SKM-1 (cell line): ENCODE measurements at regions not wholly inside any gene's neighbourhood (a gene's known extent, or its start where the extent isn't known, plus 50 kb on each side); places are given as distances from the start of the nearest gene placed in this dataset.
A peak's percentile ranks its signal among the peaks of the same experiment; 100 is the strongest.

Source experiments
- DNase-seq: peaks from one replicate; lab custom pipeline; 2025; ENCODE audit not compliant: unreplicated experiment; lab: John Stamatoyannopoulos, UW

DNA sequence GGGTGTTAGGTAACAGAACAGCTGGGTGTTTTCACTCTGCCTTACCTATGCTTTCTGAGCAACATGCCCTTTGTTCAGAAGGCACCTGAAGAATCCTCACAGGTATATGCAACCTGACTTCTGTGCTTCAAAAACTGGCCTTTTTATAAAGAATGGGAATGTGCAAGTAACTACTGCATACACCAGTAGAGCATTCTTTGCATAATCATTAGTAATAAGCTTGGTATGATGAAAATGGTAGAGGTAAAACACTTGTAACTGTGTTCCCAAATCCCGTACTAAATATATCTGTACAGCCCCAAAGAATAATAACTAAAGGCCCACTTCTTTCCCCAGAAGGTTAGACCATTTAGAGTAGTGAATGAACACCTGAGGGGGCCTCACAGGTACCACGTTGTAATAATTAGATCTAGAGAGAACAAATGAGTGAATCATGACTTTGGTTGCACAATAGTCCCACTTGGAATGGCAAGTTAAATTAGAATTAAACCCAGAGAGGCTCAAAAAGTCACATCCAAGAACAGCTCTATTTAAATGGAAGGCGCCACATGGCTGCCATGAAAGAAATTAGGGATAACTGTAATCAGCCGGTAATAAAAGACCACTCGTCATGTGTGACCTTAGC, 413.9 kb downstream of the KLF12 start:
- no peak for DNase-seq

DNA sequence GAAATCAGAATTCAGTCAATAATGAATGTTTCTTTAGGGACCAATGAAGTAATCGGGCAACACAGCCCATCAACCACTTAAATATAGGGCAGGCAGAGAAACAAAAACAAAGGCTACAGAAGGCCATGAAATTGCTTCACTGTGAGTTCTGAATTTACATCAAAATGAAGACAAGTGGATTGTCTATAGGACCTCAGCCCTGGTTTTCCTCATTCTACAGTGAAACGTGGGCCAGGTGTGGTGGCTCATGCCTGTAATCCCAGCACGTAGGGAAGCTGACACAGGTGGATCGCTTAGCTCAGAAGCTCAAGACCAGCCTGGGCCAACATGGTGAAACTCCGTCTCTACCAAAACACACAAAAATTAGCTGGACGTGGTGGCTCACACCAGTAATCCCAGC, 416.0 kb downstream of the KLF12 start:
- no peak for DNase-seq

- no peak for DNase-seq
Observed at GRCh38 chr13:73717632-73718031, 416.6 kb downstream of the KLF12 start.

DNA sequence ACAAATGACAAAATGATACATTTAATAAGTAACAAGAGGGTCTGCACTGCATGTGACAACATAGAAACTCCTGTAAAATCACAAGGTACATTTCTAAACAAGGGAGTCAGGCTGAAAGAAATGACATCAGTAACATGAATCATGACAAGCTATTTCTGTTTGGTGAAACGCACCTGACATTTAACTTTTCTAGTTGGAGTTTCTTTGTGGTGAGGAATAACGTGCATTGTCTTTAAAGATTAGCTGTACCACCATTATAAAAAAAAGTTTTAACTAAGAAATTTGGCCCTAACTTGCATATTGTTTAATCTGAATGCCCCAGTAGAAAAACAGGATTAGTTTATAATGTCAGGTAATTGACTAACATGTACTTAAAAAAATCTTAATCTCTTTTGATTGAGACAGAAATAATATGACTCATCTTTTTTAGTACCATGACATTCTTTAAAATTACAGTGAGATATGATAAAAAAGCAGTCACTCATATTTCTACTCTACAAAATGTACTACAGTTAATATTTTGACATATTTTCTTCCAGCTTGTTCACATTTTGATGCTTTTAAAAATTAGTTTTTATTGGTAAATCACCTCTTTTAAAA, 418.2 kb downstream of the KLF12 start:
- DNase-seq: no peak

DNA sequence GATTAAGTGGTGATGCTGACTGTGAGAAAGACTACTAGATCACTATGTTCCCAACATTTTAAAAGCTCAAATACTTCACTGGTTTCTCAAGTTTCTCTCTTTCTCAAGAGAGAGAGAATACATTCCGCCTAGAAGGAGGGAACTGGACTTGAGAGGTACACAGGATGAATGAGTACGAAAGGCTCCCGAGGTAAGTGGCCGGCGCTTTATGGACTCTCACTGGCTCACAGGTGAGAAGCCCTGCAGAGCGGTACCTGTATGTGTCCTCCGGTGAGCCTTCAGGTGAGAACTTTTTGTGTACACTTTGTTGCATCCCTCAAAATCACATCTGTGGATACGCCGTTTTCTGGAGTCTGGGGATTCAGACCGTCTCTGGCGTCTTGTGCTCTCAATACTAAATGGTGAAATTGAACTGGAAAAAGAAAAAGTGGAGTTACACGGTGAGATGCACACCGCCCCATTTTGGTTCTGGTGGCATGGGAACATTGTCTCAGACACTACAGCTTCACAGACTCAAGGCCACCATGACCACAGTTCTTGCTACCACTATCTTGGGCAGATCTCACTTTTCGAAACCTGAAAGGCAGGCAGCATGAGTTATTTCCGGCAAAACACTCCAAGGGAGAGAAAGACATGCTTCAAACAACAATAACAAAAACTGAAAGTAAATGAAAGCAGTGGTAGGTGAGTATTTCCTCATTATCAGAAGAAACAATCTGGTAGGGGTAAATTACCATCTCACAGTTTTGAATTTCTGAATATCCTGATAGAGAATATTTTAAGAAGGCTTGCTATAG, 418.9 kb downstream of the KLF12 start:
- DNase-seq: no peak

GRCh38 chr13:73714522-73714921, 419.7 kb downstream of the KLF12 start:
- no peak for DNase-seq

DNA sequence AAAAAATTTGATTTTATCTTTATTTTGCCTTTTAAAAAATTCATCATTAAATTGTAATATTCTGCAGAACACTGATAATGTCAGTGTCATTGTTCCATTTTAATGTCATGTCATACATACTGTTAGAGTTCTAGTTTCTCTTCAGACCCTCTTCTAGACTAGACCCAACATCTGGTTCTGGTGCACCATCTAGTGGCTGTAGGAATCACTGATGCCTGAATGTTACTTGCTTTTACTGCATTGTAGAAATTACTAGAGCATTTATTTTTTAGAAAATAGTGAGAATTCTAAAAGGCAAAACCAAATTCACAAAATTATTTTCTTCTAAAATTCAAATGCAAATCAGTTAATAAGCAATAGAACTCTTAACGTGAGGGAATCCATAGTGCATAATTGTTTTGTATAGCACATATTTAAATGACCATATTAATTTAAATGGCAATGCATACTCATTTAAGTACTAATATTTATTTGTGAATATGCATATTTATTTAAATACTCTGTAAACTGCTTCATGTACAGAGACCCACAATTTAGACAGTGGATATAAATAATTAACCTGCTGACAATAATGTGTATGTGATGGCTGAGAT, 425.7 kb downstream of the KLF12 start:
- DNase-seq: peak; percentile 49

DNA sequence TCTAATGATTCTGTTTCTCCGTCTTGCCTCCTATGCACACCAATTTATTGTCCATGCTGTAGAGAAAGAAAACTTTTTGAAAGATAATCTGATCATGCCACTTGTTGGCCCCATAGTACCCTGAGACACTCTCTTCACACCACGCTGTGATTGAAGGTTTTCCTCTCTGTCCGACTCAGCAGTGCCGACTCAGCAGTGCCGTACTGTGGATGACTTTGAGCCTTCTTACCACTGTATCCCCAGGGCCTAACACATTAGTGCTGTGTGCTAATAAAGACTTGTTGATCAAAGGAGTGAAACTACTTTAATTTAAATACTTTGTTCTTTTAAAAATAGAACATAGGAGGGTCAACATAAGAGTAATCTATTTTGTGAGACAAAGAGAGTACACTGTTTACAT, 429.6 kb downstream of the KLF12 start:
- no peak for DNase-seq

- DNase-seq: no peak
Observed at GRCh38 chr13:73703606-73704005, 430.6 kb downstream of the KLF12 start.

GRCh38 chr13:73702419-73703071, 431.7 kb downstream of the KLF12 start:
- peak; percentile 19 for DNase-seq

DNA sequence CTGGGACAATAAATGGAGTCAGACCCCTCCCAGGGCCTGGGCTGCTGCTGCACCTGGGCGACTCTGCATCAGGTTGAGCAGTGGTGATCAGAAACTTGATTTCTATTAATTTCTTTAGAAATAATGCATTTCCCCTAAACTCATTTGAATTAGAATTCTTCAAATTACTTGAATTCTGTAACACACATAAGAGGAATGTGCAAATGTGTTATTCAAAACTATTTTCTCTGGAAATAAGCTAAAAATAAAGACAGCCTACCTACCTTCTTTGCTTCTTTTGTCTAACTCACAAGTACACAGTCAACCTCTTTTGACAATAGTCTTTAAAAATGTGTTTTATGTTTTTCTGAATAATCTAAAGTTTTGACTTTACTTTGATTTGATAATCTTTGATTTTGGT, 433.0 kb downstream of the KLF12 start:
- DNase-seq: no peak

GRCh38 chr13:73698859-73699258, 435.3 kb downstream of the KLF12 start:
- no peak for DNase-seq

DNA sequence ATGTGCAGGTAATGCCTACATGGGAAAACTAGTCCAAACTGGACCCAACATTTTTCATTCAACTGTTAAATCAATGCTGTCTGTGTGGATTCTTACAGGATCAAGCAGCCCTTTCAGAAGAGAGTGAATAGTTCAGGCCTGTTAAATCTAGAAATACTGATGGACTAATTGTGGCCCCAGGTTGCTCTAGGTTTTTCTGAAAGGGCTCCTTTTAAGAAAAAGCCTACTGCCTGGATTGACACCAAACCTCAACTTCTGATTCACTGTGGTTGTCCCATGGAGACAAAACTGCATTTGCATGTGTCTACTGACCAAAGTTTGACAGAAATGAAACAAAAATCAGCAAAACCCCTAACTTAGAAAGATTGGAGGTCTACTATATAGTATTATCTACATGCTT, 437.0 kb downstream of the KLF12 start:
- DNase-seq: no peak

DNA sequence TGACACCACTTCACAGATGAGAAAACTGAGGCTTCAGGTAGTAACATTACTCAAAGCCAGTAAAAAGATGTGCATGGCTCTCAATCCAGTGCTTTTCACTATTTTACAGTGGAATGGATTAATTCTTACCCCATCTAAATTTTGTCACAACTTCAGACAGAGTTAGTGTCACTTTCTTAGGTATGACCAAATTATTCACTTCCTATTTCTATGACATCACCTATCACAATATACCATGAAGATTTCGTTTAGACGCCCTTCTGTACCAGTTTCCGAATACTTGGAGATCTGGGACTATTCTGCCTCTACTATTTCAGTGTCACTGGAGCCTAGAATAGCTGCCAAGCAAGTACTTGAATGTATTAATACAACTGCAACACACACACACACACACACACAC, 437.5 kb downstream of the KLF12 start:
- DNase-seq: no peak

GRCh38 chr13:73696271-73696670, 437.9 kb downstream of the KLF12 start:
- DNase-seq: no peak

DNA sequence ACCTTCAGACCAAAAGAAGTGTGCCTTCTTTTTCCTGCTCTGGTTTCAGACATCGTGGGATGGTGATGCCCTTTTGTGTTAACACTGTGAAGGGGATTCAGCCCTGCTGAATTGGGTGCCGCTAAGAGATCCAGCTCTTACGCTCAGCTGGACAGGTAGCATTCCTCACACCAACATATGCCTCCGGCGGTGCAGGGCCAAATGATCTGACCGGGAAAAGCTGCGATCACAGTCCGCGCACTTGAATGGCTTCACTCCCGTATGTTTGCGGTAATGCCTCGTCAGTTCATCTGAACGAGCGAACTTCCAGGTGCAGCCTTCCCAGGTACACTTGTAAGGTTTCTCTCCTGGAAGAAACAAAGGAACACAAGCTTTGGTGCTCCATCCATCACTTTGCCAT, 438.9 kb downstream of the KLF12 start:
- DNase-seq: no peak

DNA sequence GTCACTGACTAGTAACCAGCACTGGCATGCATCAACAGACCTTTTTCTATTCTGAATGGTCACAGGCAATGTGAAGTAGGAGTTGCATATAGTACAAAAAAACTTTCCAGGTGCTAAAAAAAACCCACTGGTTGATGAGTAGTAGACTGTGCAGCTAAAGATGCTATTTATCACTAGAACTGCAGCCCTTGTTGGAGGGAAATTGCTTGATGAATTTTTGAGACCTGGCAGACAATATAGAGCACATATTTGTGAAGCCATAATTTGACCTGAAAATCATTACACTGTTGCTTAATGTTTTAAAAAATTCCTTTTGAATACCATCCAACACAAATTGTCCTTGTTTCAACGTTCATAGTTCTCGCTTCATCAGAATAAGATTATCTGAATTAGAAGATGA, 441.0 kb downstream of the KLF12 start:
- no peak for DNase-seq

- no peak for DNase-seq
Observed at GRCh38 chr13:73691891-73692290, 442.3 kb downstream of the KLF12 start.

- no peak for DNase-seq
Observed at GRCh38 chr13:73687929-73688328, 446.3 kb downstream of the KLF12 start.

- no peak for DNase-seq
Observed at GRCh38 chr13:73687087-73687486, 447.1 kb downstream of the KLF12 start.

DNA sequence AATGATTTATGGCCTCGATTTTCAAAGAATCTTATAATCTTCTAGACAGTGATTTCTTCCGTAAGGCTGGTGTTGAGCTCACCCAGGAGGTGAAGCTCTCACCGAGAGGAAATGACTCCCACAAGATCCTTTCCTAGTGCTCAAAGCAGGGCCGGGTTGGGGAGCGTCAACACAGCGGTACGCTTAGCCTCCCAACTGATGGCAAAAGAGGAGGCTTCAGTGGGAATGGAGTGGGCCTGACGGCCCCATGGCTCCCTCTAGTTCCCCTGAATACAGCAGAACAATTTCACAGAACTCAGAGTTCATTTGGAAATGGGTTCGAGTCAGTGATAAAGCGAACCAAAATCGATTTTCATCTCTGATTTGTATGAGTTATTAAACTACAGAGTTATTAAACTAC, 449.5 kb downstream of the KLF12 start:
- no peak for DNase-seq

GRCh38 chr13:73684286-73684685, 449.9 kb downstream of the KLF12 start:
- DNase-seq: no peak
